ENCODE measurements at regions not wholly inside any gene's neighbourhood (a gene's known extent, or its start where the extent isn't known, plus 50 kb on each side); places are given as distances from the start of the nearest gene placed in this dataset.

GRCh38 chr4:62450740-62451139 is 1250.6 kb downstream of the ADGRL3 start:
- H2BK20ac ChIP-seq (ENCODE audit: low read depth, low read length): no peak overlapping the region
- H4K91ac ChIP-seq (ENCODE audit: insufficient read depth, low read depth, low read length): no peak overlapping the region
- H3K4me1 ChIP-seq (ENCODE audit: control insufficient read depth, insufficient read depth, low read length): no peaks in the 10 kb centered on the region
- no peaks in the 10 kb centered on the region for H4K20me1 ChIP-seq (ENCODE audit: insufficient read depth, low read length)
- H3K79me1 ChIP-seq (ENCODE audit: low read depth in 1 of 2, low read length in 2 of 2): no peaks in the 10 kb centered on the region
- H3K23ac ChIP-seq (ENCODE audit: low read depth, low read length): no peak overlapping the region
- H3K36me3 ChIP-seq (ENCODE audit: control insufficient read depth, insufficient read depth, low read length): no peaks in the 10 kb centered on the region
- ChIA-PET POLR2A (ENCODE audit: unreplicated experiment) (no interaction called here), CTCF (no interaction called here)
- H2AK5ac ChIP-seq (ENCODE audit: low read depth, low read length): no peak overlapping the region
- H2AFZ ChIP-seq (replicated peaks; ENCODE audit: low read length, poor library complexity): no peak overlapping the region
- no peak overlapping the region for H2BK120ac ChIP-seq (ENCODE audit: low read depth, low read length)
- no peak overlapping the region for H4K8ac ChIP-seq (ENCODE audit: low read depth in 2 of 2, low read length in 2 of 2)
- H3K27me3 ChIP-seq (ENCODE audit: control insufficient read depth, insufficient read depth, low read length): no peaks in the 10 kb centered on the region
- H3K27ac ChIP-seq (ENCODE audit: insufficient read depth, low read length): no peak overlapping the region
- intact Hi-C loops (cut with micrococcal nuclease) (no loop called here), dilution Hi-C loops (cut with HindIII; ENCODE audit: low sequenced_read_pairs, unreplicated experiment) (no loop called here), in situ Hi-C loops (cut with MboI; ENCODE audit: low sequenced_read_pairs) (no loop called here)
- no peak overlapping the region for H3K9ac ChIP-seq (ENCODE audit: low read depth, low read length)
- H3K14ac ChIP-seq (replicated peaks; ENCODE audit: low read depth, low read length): no peak overlapping the region
- H3K4me2 ChIP-seq (ENCODE audit: low read depth, low read length): no peak overlapping the region
- BruUV-seq (replicated peaks): no TSS peak
- no peak for ATAC-seq (ENCODE audit: low read depth)
- no peak overlapping the region for H3K4ac ChIP-seq (ENCODE audit: low read depth, low read length)
- H3K9me3 ChIP-seq (ENCODE audit: control insufficient read depth, insufficient read depth, low read length): peaks cover 2% of the 10 kb centered on the region; the same call in 1 of the 2 replicates
- no peak overlapping the region for H3K4me3 ChIP-seq (ENCODE audit: insufficient read depth, low read depth, low read length)
- H4K5ac ChIP-seq (ENCODE audit: low read depth, low read length): no peak overlapping the region
- H2BK15ac ChIP-seq (ENCODE audit: low read depth, low read length): no peak overlapping the region
- no peak overlapping the region for H2BK5ac ChIP-seq (ENCODE audit: low read depth, low read length, poor library complexity, severe bottlenecking)
- H3K56ac ChIP-seq (ENCODE audit: extremely low read depth, insufficient read depth, low read length): no peak overlapping the region
- no peaks in the 10 kb centered on the region for H3K9me1 ChIP-seq (ENCODE audit: insufficient read depth, low read length)
- DNase-seq: no peak
- TF ChIP-seq SMC3 (IDR thresholded peaks at IDR 0.05; ENCODE audit: low read depth, low read length) (no peak), RFX5 (IDR thresholded peaks at IDR 0.05; ENCODE audit: low read depth, low read length) (no peak), NFE2L2 (IDR thresholded peaks at IDR 0.05; ENCODE audit: low read depth, low read length) (no peak), MAFK (IDR thresholded peaks at IDR 0.05; ENCODE audit: low read depth, low read length) (no peak), BHLHE40 (IDR thresholded peaks at IDR 0.05; ENCODE audit: low read depth, low read length) (no peak), RCOR1 (IDR thresholded peaks at IDR 0.05; ENCODE audit: insufficient replicate concordance, low read length) (no peak), RAD21 (IDR thresholded peaks at IDR 0.05; ENCODE audit: low read length) (no peak), MAZ (IDR thresholded peaks at IDR 0.05; ENCODE audit: borderline replicate concordance, low read depth, low read length) (no peak), CTCF (conservative IDR thresholded peaks at IDR 0.05; ENCODE audit: low read depth, low read length) (no peak)
- H3K18ac ChIP-seq (ENCODE audit: low read depth, low read length): no peak overlapping the region
- H2AK9ac ChIP-seq (replicated peaks; ENCODE audit: low read depth, low read length, poor library complexity): no peak overlapping the region

Measured in IMR-90 (cell line).